IMR-90 (cell line): ENCODE measurements at regions not wholly inside any gene's neighbourhood (a gene's known extent, or its start where the extent isn't known, plus 50 kb on each side); places are given as distances from the start of the nearest gene placed in this dataset.

Experiments used
- ATAC-seq: fragments of 200-7000 bp; cut with Tn5 transposase; 2 replicates; pipeline ENCODE4 v1.9.1; 2020; ENCODE audit warnings: low read depth, mild to moderate bottlenecking, moderate library complexity
- BruUV-seq: library from RNA; stranded (reverse); fragments of 400-500 nt; replicated peaks from 2 replicates; lab custom pipeline; 2021; lab: Mats Ljungman, UMichigan
- CTCF ChIA-PET: fragments of 300-600 bp; formaldehyde crosslinking; extraction: SDS; loops from one replicate; lab custom pipeline; 2021; ENCODE audit warnings: antibody characterized with exemption; lab: Yijun Ruan, JAX
- POLR2A ChIA-PET: fragments of 300-600 bp; sonication (Branson Sonifier 250); formaldehyde crosslinking; loops from one replicate; lab custom pipeline; 2022; ENCODE audit warnings: antibody characterized with exemption; ENCODE audit not compliant: unreplicated experiment; lab: Charles Lee
- DNase-seq: peaks from one replicate; pipeline ENCODE4 v3.0.0; 2013
- H2AFZ ChIP-seq: replicated peaks from 2 replicates; pipeline ENCODE3; 2013; ENCODE audit warnings: low read length, mild to moderate bottlenecking; ENCODE audit not compliant: poor library complexity
- H2AK5ac ChIP-seq: 2 replicates; pipeline ENCODE4 v1.6.1; 2013; ENCODE audit warnings: low read depth, low read length, inconsistent platforms
- H2AK9ac ChIP-seq: replicated peaks from 2 replicates; pipeline ENCODE3; 2013; ENCODE audit warnings: mild to moderate bottlenecking, low read depth, low read length, moderate library complexity; ENCODE audit not compliant: poor library complexity
- H2BK120ac ChIP-seq: 2 replicates; pipeline ENCODE4 v1.6.1; 2013; ENCODE audit warnings: low read depth, low read length, inconsistent platforms
- H2BK15ac ChIP-seq: 3 replicates; pipeline ENCODE4 v1.6.1; 2013; ENCODE audit warnings: low read depth, low read length, inconsistent platforms
- H2BK20ac ChIP-seq: 2 replicates; pipeline ENCODE4 v1.6.1; 2013; ENCODE audit warnings: low read depth, mild to moderate bottlenecking, inconsistent platforms, low read length, moderate library complexity
- H2BK5ac ChIP-seq: 2 replicates; pipeline ENCODE4 v1.6.1; 2013; ENCODE audit warnings: mild to moderate bottlenecking, low read depth, low read length, inconsistent platforms; ENCODE audit not compliant: poor library complexity, severe bottlenecking
- H3K14ac ChIP-seq: replicated peaks from 2 replicates; pipeline ENCODE4 v1.6.1; 2013; ENCODE audit warnings: low read depth, low read length, inconsistent platforms
- H3K18ac ChIP-seq: 2 replicates; pipeline ENCODE4 v1.6.1; 2013; ENCODE audit warnings: low read depth, low read length, control low read depth
- H3K23ac ChIP-seq: 2 replicates; pipeline ENCODE4 v1.6.1; 2013; ENCODE audit warnings: low read depth, low read length, inconsistent platforms
- H3K27ac ChIP-seq: 2 replicates; pipeline ENCODE4 v1.5.1; 2013; ENCODE audit warnings: mild to moderate bottlenecking, control low read depth, low read length; ENCODE audit not compliant: insufficient read depth
- H3K27me3 ChIP-seq: 2 replicates; pipeline ENCODE4 v1.6.1; 2013; ENCODE audit warnings: low read length; ENCODE audit not compliant: control insufficient read depth, insufficient read depth
- H3K36me3 ChIP-seq: 2 replicates; pipeline ENCODE4 v1.6.1; 2013; ENCODE audit warnings: low read length, mixed read lengths; ENCODE audit not compliant: control insufficient read depth, insufficient read depth
- H3K4ac ChIP-seq: 2 replicates; pipeline ENCODE4 v1.6.1; 2013; ENCODE audit warnings: low read depth, low read length, inconsistent platforms
- H3K4me1 ChIP-seq: 2 replicates; pipeline ENCODE4 v1.6.1; 2013; ENCODE audit warnings: low read length, mixed read lengths; ENCODE audit not compliant: control insufficient read depth, insufficient read depth
- H3K4me2 ChIP-seq: 2 replicates; pipeline ENCODE4 v1.6.1; 2013; ENCODE audit warnings: low read depth, mild to moderate bottlenecking, control low read depth, low read length, moderate library complexity
- H3K4me3 ChIP-seq: 2 replicates; pipeline ENCODE4 v1.5.1; 2013; ENCODE audit warnings: low read depth, mild to moderate bottlenecking, control low read depth, low read length, moderate library complexity; ENCODE audit not compliant: insufficient read depth
- H3K56ac ChIP-seq: 2 replicates; pipeline ENCODE4 v1.6.1; 2013; ENCODE audit warnings: low read length, inconsistent platforms; ENCODE audit not compliant: insufficient read depth; ENCODE audit errors: extremely low read depth
- H3K79me1 ChIP-seq, 2 experiments: 2 replicates each; pipeline ENCODE4 v1.6.1; 2013; ENCODE audit warnings: low read length in 2 of 2, inconsistent platforms in 1 of 2, low read depth in 1 of 2
- H3K9ac ChIP-seq: 2 replicates; pipeline ENCODE4 v1.6.1; 2013; ENCODE audit warnings: low read depth, low read length, control low read depth
- H3K9me1 ChIP-seq: 2 replicates; pipeline ENCODE4 v1.6.1; 2013; ENCODE audit warnings: low read length, inconsistent platforms; ENCODE audit not compliant: insufficient read depth
- H3K9me3 ChIP-seq: 2 replicates; pipeline ENCODE4 v1.6.1; 2013; ENCODE audit warnings: low read length; ENCODE audit not compliant: control insufficient read depth, insufficient read depth
- H4K20me1 ChIP-seq: 2 replicates; pipeline ENCODE4 v1.6.1; 2013; ENCODE audit warnings: low read length, inconsistent platforms; ENCODE audit not compliant: insufficient read depth
- H4K5ac ChIP-seq: 2 replicates; pipeline ENCODE4 v1.6.1; 2013; ENCODE audit warnings: mild to moderate bottlenecking, low read depth, low read length, control low read depth
- H4K8ac ChIP-seq, 2 experiments: 2 replicates each; pipeline ENCODE4 v1.6.1; 2013; ENCODE audit warnings: low read depth in 2 of 2, low read length in 2 of 2, control low read depth in 1 of 2, inconsistent platforms in 1 of 2
- H4K91ac ChIP-seq: 2 replicates; pipeline ENCODE4 v1.6.1; 2013; ENCODE audit warnings: low read depth, low read length, inconsistent platforms; ENCODE audit not compliant: insufficient read depth
- BHLHE40 ChIP-seq: fragments of 150-350 bp; IDR thresholded peaks from 2 replicates; pipeline ENCODE4 v1.6.1; 2016; ENCODE audit warnings: mild to moderate bottlenecking, low read depth, low read length
- CEBPB ChIP-seq: IDR thresholded peaks from 2 replicates; pipeline ENCODE4 v1.6.1; 2012; ENCODE audit warnings: low read depth, low read length, improper control_type of control experiment
- CHD1 ChIP-seq: IDR thresholded peaks from 2 replicates; pipeline ENCODE4 v1.6.1; 2012; ENCODE audit warnings: low read depth, low read length, improper control_type of control experiment
- CTCF ChIP-seq: conservative IDR thresholded peaks from 2 replicates; pipeline ENCODE4 v1.5.1; 2012; ENCODE audit warnings: mild to moderate bottlenecking, low read depth, low read length, improper control_type of control experiment
- FOS ChIP-seq: fragments of 150-350 bp; IDR thresholded peaks from 2 replicates; pipeline ENCODE4 v1.6.1; 2016; ENCODE audit warnings: low read depth, low read length
- MAFK ChIP-seq: IDR thresholded peaks from 2 replicates; pipeline ENCODE4 v1.6.1; 2012; ENCODE audit warnings: low read depth, low read length, improper control_type of control experiment
- MAZ ChIP-seq: IDR thresholded peaks from 2 replicates; pipeline ENCODE4 v1.6.1; 2012; ENCODE audit warnings: low read depth, mild to moderate bottlenecking, low read length, improper control_type of control experiment, moderate library complexity, borderline replicate concordance
- MXI1 ChIP-seq: IDR thresholded peaks from 2 replicates; pipeline ENCODE4 v1.6.1; 2012; ENCODE audit warnings: low read depth, mild to moderate bottlenecking, low read length, moderate library complexity, borderline replicate concordance
- NFE2L2 ChIP-seq: fragments of 150-350 bp; IDR thresholded peaks from 2 replicates; pipeline ENCODE4 v1.6.1; 2016; ENCODE audit warnings: low read depth, mild to moderate bottlenecking, low read length
- POLR2A ChIP-seq: IDR thresholded peaks from 2 replicates; pipeline ENCODE4 v1.6.1; 2012; ENCODE audit warnings: mild to moderate bottlenecking, low read depth, low read length
- RAD21 ChIP-seq: IDR thresholded peaks from 2 replicates; pipeline ENCODE4 v1.6.1; 2012; ENCODE audit warnings: low read length, improper control_type of control experiment
- RCOR1 ChIP-seq: IDR thresholded peaks from 2 replicates; pipeline ENCODE4 v1.6.1; 2012; ENCODE audit warnings: mild to moderate bottlenecking, low read length, improper control_type of control experiment; ENCODE audit not compliant: insufficient replicate concordance
- RFX5 ChIP-seq: IDR thresholded peaks from 2 replicates; pipeline ENCODE4 v1.8.0; 2012; ENCODE audit warnings: low read depth, mild to moderate bottlenecking, low read length, moderate library complexity
- SMC3 ChIP-seq: fragments of 150-350 bp; IDR thresholded peaks from 2 replicates; pipeline ENCODE4 v1.6.1; 2016; ENCODE audit warnings: low read depth, mild to moderate bottlenecking, antibody characterized with exemption, low read length, moderate library complexity
- USF2 ChIP-seq: fragments of 150-350 bp; IDR thresholded peaks from 2 replicates; pipeline ENCODE4 v1.6.1; 2017; ENCODE audit warnings: mild to moderate bottlenecking, antibody characterized with exemption, low read length, low read depth
- WGBS, 2 experiments: methylation state at CpG; one replicate each; pipeline versions ENCODE4 v1.1.5 to v1.1.7; 2013; ENCODE audit warnings: missing lambda C conversion rate in 2 of 2; ENCODE audit not compliant: insufficient read length in 1 of 2; ENCODE audit errors: extremely low coverage in 2 of 2; 5-methylcytosine and 5-hydroxymethylcytosine counted together
- dilution Hi-C: fragments of 300-500 bp; cut with HindIII; formaldehyde crosslinking; loops from one replicate; pipeline ENCODE4 v1.14.3; 2018; ENCODE audit warnings: low sequenced_read_pairs; ENCODE audit not compliant: unreplicated experiment
- in situ Hi-C: fragments of 300-500 bp; cut with MboI; formaldehyde crosslinking; loops from 3 replicates; pipeline ENCODE4 v1.14.3; 2019; ENCODE audit warnings: low sequenced_read_pairs, inconsistent platforms, mixed read lengths
- intact Hi-C: fragments of 100-400 bp; cut with micrococcal nuclease; formaldehyde crosslinking; loops from 2 replicates; pipeline ENCODE4 v1.10.0; 2022
- TF ChIP-seq, protein P1 (sequence below): fragments of 150-350 bp; IDR thresholded peaks from 2 replicates; pipeline ENCODE4 v1.6.1; 2016; ENCODE audit warnings: low read depth, mild to moderate bottlenecking, low read length, moderate library complexity, borderline replicate concordance

DNA sequence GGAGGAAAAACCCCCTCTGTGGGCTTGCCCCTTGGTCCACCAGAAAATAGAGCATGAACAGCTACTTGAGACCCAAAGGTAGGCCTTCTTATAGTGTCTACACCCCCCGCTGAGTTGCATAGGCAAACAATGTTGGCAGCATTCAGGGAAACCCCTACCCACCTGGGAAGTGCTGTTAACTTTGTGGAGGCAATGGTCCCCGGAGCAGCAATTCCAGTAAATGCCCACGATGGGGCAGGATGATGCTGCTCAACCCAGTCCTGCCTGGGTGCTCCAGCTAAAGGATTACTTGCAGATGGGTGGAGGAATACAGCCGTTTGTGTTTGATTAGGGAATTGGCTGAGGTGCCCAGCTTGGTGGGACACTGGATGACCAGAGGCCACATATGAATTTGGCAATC is 381.3 kb upstream of the ANO5 start:
- dilution Hi-C loops: no loop called here
- H2BK120ac ChIP-seq: no peak overlapping the region
- WGBS, 2 experiments: 0% methylated on average over 1 of the region's 4 CpGs; no CpG with 5 or more reads in 1 of the 2 experiments
- no peak overlapping the region for H3K4me3 ChIP-seq
- no peaks in the 10 kb centered on the region for H3K4me1 ChIP-seq
- H2BK15ac ChIP-seq: no peak overlapping the region
- no peak overlapping the region for H2AFZ ChIP-seq
- H3K9me1 ChIP-seq: no peaks in the 10 kb centered on the region
- no peaks in the 10 kb centered on the region for H3K36me3 ChIP-seq
- no peak overlapping the region for H4K5ac ChIP-seq
- DNase-seq (no peak), ATAC-seq (no peak)
- H2AK5ac ChIP-seq: no peak overlapping the region
- in situ Hi-C loops: no loop called here
- no peak overlapping the region for H3K23ac ChIP-seq
- POLR2A ChIA-PET: no interaction called here
- H3K56ac ChIP-seq: no peak overlapping the region
- H3K27ac ChIP-seq: no peak overlapping the region
- BruUV-seq: no TSS peak
- H3K18ac ChIP-seq: no peak overlapping the region
- H3K9ac ChIP-seq: no peak overlapping the region
- no peak overlapping the region for H2BK5ac ChIP-seq
- CTCF ChIA-PET: no interaction called here
- no peak overlapping the region for H2BK20ac ChIP-seq
- no peaks in the 10 kb centered on the region for H3K27me3 ChIP-seq
- no peak overlapping the region for H3K14ac ChIP-seq
- H3K4me2 ChIP-seq: no peak overlapping the region
- no peak overlapping the region for H3K4ac ChIP-seq
- intact Hi-C loops: no loop called here
- H3K9me3 ChIP-seq: peaks cover 21% of the 10 kb centered on the region
- H4K8ac ChIP-seq: no peak overlapping the region
- TF ChIP-seq CTCF: no peak
- TF ChIP-seq RFX5: no peak
- TF ChIP-seq NFE2L2: no peak
- no peak for TF ChIP-seq BHLHE40
- no peak for TF ChIP-seq USF2
- no peak for TF ChIP-seq RCOR1
- TF ChIP-seq CHD1: no peak
- TF ChIP-seq MXI1: no peak
- TF ChIP-seq, protein P1, sequence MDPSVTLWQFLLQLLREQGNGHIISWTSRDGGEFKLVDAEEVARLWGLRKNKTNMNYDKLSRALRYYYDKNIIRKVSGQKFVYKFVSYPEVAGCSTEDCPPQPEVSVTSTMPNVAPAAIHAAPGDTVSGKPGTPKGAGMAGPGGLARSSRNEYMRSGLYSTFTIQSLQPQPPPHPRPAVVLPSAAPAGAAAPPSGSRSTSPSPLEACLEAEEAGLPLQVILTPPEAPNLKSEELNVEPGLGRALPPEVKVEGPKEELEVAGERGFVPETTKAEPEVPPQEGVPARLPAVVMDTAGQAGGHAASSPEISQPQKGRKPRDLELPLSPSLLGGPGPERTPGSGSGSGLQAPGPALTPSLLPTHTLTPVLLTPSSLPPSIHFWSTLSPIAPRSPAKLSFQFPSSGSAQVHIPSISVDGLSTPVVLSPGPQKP: no peak
- TF ChIP-seq RAD21: no peak
- no peak for TF ChIP-seq FOS
- TF ChIP-seq POLR2A: no peak
- no peak for TF ChIP-seq MAZ
- no peak for TF ChIP-seq CEBPB
- TF ChIP-seq SMC3: no peak
- TF ChIP-seq MAFK: no peak
- H2AK9ac ChIP-seq: no peak overlapping the region
- H4K91ac ChIP-seq: no peak overlapping the region
- H4K20me1 ChIP-seq: no peaks in the 10 kb centered on the region
- H3K79me1 ChIP-seq: no peaks in the 10 kb centered on the region
